GM23248 (cell line): ENCODE measurements at regions not wholly inside any gene's neighbourhood (a gene's known extent, or its start where the extent isn't known, plus 50 kb on each side); places are given as distances from the start of the nearest gene placed in this dataset.

Experiments used
- EZH2 ChIP-seq: fragments of 200-600 bp; sonication (generic); IDR thresholded peaks from 2 replicates; pipeline ENCODE4 v1.6.1; 2018; ENCODE audit warnings: antibody characterized with exemption, mild to moderate bottlenecking; ENCODE audit not compliant: insufficient read depth, poor library complexity, severe bottlenecking
- EZH2phosphoT487 ChIP-seq: fragments of 200-600 bp; sonication (generic); IDR thresholded peaks from 2 replicates; pipeline ENCODE4 v1.6.1; 2018; ENCODE audit warnings: antibody characterized with exemption, moderate library complexity, mild to moderate bottlenecking, low read depth; ENCODE audit not compliant: insufficient read depth

- TF ChIP-seq EZH2: no peak
- no peak for TF ChIP-seq EZH2phosphoT487
Observed at GRCh38 chr7:9680713-9681112, 1247.3 kb downstream of the NXPH1 start.
